ENCODE measurements at regions not wholly inside any gene's neighbourhood (a gene's known extent, or its start where the extent isn't known, plus 50 kb on each side); places are given as distances from the start of the nearest gene placed in this dataset.

DNA sequence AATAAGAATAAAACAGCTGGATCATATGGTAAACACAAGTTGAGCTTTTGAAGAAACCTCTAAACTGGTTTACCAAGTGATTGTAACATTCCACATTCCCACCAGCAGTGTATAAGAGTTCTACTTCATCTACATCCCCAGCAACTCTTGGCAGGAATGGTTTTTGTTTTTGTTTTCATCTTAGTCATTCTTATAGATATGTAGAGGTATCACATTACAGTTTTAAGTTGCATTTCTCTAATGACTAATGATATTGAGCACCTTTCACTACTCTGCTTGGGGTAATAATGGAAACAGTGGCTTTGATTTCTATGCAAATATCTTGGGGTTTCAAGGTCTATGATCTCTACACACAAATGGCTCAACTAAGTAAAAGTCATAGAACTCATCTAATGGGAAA lies 614.5 kb downstream of the TBC1D4 start:
- DNase-seq = peak; percentile 57

DNA sequence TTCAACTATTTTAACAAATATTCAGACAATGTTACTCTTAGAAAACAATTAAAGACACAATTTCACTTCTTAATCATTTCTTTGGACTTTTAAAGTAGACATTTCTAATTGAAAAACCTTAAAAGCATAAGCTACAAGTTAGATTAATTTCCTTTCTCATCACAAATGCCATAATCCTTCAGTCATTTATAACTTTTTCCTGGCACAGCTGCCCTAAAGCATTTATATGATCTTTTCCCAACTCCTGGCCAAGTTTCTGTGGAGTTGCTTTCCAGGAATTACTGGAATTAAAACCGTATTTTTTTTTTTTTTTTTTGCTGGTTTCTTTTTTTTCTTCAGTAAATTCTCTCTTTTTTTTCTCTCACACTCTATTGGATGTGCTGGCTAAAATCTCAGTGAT lies 615.9 kb downstream of the TBC1D4 start:
- DNase-seq = peak; percentile 10

DNA sequence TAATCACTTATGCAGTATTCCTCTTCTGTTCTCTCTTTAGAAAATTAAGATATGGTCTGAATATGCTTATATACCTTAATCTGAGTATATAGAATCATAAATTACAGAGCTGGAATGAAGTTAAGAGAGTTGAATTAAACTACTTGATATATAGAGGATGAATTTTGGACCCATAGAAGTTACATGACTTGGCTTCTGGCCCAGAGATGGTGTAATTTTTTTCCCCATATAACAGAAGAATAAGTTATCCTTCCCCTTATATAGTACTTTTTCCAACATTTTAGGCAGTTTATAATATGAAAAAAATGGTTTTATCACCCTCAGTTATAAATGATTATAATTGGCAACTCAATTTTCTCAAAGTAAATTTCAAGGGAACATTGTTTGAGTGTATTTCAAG lies 616.3 kb downstream of the TBC1D4 start:
- no peak for DNase-seq

DNA sequence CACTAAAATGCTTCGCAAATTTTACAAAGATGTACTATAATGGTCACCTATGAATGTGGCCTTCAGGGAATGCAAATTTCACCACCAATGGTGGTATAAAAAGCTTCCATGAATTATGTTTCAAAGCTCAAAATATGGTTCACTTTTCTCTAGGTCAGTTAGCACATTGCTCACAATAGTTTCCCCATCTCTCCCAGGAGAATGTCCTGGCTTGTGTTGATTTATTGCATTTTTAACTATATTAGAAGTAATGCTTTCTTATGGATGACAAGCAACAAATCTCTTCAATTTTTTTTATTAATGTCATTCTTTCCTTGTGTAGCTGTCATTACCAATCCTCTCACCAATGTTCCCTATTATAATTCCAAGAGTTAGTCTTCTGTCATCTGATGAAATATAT lies 621.2 kb downstream of the TBC1D4 start:
- no peak for DNase-seq

DNA sequence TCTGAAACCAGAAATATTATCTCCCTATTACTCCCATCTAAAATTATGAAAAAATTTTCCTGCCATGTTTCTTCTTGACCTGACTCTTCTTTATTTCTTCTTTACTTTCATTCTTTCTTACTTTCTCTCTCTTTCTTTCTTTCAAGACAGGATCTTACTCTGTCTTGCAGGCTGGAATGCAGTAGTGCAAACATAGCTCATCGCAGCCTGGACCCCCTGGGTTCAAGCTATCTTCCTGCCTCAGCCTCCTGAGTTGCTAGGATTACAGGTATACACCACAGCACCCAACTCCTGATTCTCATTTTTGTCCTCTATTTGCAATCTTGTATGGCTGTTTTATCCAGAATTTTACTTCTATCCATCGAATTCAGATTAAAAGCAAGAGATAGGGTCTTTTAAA lies 631.1 kb downstream of the TBC1D4 start:
- no peak for DNase-seq

DNA sequence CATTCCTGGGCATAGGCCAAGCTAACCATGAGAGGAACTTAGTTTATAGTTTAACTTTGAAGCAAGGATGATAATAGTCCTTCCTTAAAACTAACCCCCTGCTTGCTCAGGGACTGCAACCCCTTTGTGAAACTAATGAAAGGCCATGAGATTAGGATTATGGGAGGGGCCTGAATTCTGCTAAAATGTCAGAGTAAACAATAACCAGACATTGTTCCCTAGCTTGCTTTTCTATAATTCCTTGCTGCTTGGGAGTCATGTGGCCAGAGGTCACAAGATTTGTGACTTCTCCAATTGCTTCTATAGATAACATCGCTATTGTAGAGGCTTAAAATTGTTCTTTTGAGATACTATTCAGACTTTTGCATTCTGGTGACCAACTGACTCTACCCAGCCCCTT lies 634.0 kb downstream of the TBC1D4 start:
- DNase-seq = no peak

DNA sequence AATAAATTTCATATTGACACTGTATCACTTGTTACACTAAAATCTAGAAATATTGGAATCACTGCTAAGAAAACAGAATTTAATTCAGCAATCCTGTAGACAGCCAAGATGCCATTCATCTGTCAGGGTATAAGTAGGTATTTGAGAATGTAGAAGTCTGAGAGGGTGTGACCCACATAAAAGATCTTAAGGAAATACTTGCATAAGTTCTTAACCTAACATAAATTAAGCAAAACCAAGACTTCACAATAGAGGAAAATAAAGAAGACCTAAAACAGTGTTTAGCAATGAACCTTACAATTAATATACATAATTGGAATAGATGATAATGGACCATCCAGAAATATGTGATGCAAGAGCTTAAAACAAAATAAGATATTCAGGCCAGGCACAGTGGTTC lies 636.2 kb downstream of the TBC1D4 start:
- no peak for DNase-seq

DNA sequence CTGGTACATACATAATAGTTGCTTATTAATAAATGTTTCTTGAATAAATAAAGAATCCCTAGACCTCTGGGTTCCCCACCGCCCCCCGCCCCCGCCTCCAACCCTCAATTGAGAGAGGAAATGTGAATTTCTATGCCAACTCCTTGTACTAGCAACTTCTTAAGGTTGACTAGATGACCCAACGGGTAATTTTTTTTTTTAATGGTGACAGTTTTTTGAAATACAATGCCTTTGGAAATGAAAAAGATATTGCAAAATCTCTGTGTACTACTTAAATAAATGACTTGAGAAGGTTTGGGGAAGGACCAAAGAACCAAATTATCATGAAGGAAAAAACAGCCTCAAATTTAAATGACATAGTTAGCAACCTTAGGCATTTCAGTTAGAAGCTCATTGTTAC lies 640.3 kb downstream of the TBC1D4 start:
- DNase-seq = no peak

DNA sequence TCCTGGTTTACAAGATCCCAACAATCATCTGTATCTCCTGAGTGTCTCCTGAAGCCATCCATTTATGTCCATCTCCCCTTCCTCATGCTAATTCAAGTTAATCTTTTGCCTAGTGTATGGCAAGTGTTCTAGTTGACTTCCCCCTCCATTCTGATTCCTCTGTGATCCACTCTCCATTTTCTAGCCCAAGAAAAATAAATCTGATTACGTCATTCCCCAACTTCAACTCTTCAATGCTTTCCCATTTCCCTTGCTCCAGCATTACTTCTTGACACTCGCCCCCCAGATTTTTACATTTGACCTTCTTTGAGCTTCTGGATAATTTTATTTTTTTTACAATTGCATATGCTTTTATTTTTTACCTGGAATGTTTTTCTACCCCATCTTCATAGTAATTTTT lies 640.8 kb downstream of the TBC1D4 start:
- no peak for DNase-seq

DNA sequence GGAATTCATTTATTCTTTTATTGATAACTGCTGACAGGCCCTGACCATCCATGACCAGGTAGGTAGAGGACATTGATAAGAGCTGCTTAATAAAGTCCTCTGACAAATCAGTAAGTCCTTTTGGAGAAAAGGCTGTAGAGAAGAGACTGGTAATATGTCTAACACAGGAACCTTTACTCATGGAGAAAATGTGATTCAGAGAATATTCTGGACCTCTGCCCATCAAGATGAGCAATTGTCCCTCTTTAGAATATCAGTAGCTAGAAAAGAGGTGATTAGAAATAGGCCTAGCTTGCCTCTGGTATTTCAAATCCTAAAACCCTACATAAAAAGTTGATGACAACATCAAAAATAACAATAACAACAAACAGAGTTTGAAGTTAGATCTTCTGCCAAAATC lies 642.3 kb downstream of the TBC1D4 start:
- peak; percentile 50 for DNase-seq

DNA sequence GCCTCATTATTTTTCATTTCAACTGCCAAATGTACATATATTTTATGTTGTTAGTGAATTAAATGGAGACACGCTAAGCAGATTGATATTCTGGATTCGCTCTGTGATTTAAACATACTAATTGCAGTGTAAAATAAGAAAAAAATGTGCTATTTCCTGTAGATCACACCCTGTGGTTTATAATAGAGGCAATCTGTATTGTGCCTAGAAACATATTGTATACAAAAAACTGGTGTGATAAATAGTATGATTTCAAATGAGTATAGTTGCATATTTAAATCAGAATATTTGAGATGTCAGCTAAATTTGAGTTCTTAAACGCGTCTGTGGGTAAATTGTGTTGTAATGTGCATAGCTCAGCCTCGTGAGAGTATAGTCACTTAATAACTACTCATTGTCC lies 643.9 kb downstream of the TBC1D4 start:
- no peak for DNase-seq

DNA sequence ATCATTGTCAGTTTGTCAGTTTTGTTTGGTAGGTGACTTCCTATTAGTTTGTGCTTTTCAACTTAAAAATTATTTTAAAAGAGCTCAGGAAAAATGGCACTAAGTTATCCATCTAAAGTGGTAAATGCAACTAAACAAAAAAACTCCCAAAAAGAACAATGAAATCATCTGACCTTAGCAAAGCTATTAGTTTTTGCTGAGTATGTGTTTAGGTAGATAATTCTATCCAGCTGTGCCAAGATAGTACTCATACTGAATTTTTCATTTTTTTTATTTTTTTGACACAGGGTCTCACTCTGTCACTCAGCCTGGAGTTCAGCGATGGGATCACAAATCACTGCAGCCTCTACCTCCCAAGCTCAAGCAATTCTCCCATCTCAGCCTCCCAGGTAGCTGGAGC lies 645.3 kb downstream of the TBC1D4 start:
- no peak for DNase-seq

DNA sequence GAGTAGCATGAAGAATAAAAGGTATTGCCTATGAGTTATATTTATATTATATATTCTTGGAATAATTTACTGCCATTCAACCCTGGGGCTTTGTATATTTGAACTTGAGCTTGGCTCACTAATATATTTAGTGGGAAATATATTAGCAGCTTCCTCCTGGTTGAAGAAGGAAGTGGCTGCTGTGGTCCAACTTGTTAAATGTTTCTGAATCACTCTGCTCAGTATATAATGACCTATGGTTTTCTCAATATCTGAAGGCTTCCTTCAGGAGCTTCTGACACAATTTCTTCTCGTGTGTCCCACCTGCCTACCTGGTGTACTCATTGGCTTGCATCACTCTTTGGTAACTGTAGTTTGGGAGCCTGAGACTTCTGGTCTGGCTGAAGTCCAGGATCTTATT lies 646.4 kb downstream of the TBC1D4 start:
- no peak for DNase-seq

DNA sequence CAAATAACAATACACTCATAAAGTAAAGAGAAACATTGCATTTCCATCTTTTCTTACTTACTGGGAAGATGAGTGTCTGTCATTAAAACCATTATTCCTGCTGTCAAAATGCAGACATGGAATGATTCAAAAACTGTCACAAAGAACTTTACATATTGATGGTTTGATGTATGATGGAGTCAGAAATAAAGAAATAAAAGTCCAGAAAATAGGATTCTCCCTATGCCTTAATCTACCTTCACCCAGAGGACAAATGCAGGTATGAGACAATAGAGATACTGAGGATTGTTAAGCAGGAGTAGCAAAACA lies 656.1 kb downstream of the TBC1D4 start:
- no peak for DNase-seq

DNA sequence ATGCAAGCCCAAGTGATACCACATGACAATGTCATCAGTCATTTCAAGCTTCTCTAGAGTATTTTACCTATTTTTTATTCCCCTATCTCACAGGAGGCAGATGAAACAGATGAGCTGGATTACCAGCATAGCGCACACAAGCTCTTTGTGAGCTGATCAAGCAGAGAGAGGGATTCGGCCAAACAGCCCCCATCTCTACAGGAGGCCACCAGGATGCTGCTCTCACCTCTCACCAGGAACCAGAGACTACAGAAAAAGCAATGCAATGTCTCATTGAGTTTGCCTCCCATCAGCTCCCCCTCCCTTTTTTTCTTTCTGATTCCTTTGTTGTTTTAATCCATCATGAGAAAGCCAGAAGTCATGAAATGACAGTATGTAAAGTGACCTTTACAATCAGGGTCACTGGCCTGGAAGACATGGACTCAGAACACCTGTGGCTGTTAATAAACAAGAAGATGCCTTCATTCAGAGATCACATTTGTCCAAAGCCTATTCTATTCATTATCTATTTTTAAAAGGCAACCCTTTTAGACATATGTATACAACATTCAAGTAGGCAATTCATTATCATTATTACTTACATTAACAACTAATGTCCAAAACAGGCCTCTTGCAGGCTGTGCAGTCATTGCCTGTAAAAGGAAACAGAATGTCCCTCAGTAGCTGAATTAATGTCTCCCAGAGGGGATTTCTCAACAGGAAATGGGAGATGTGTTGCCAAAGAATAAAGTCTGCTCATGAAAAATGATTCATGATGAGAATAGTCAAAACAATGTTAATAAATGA lies 656.6 kb downstream of the TBC1D4 start:
- DNase-seq = peak; percentile 90

DNA sequence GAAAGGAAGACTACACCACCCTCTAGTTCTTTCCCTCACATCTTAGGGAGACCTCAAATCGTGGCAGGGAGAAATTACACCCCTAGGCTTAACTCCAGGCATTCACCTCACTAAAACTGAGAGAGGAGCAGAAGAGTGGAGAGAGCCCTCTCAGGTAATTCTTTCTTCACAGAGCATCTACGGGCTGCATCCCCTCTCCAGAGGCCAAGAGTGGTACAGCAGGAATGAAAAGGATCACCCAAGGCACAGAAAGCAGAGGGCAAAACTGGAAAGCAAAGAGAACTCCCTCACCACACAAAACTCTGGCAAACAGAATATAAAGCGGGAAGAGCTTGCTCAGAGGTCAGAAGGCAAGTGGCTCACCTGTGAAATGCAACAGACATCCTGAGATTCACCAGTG lies 661.2 kb downstream of the TBC1D4 start:
- no peak for DNase-seq

DNA sequence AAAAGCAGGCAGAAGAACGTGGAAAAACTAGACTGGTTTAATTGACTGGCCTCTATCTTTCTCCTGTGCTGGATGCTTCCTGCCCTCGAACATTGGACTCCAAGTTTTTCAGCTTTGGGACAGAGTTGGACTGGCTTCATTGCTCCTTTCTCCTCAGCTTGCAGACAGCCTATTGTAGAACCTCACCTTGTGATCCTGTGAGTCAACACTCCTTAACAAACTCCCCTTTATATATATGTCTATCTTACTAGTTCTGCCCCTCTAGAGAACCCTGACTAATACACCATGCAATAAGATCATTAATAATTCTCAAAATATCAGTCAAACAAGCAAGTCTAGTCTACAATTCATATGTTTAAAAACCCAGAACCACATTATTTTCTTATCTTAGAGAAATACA lies 662.4 kb downstream of the TBC1D4 start:
- no peak for DNase-seq

DNA sequence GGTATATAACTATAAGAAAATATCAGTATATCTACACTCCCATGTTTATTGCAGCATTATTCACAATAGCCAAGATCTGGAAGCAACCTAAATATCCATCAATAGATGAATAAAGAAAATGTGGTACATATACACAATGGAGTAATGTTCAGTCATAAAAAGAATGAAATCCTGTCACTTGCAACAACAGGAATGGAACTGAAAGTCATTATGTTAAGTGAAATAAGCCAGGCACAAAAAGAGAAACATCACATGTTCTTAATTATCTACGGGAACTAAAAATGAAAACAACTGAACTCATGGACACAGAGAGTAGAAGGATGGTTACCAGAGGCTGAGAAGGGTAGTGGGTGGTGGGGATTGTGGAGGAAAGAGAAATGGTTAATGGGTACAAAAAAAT lies 665.2 kb downstream of the TBC1D4 start:
- DNase-seq = no peak

DNA sequence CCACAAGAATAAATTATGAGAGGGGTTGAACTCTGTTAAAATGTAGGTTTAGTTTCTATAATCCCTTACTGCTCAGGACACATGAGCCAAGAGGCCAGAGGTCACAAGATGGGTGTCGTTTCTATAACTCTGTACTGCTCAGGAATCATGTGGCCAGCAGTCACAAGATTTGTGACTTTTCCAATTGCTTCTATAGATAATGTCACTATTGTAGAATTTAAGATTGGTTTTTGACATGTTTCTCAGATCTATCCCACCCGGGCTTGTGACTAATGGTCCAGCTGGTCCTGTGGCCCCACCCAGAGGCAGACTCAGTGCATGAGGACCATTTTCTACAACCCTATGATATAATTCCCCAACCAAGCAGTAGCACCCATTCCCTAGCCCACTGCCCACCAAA lies 662.0 kb upstream of the KLF12 start:
- DNase-seq = no peak

DNA sequence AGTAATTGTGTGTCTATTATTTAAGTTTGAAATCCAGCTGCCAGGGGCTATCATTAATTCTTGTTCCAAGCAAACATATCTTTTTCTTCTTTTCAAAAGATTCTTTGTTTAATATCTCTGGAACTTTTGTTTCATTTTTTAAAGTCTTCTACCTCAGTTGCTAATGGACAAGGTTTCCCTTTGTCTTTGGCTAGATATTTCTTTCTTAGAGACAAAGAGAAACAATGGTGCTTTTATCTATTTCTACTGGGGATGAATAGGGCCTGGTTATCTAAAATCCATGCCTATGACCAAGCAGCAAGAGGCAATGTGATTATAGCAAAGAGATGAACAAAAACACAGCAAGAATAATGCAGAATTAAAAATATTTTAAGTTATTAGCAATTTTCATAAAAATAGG lies 661.3 kb upstream of the KLF12 start:
- DNase-seq = no peak

DNA sequence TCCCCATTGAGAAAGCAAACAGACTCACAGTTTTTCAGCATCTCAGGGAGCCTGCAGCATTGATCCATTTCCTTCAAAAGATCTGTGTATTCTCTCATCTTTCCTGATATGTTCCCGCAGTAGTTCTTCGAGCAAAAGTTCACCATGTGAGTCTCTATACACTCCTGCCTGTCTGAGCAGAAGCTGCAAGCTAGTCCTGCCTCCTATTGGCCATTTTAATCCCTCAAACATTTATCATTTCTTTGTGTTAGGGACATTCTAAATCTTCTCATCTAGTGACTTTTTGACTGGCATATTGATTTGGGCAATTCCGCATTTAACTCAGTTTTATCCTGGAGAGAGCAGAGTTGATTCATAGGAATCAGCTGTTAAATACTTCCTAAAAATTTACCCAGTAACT lies 660.4 kb upstream of the KLF12 start:
- DNase-seq = no peak

DNA sequence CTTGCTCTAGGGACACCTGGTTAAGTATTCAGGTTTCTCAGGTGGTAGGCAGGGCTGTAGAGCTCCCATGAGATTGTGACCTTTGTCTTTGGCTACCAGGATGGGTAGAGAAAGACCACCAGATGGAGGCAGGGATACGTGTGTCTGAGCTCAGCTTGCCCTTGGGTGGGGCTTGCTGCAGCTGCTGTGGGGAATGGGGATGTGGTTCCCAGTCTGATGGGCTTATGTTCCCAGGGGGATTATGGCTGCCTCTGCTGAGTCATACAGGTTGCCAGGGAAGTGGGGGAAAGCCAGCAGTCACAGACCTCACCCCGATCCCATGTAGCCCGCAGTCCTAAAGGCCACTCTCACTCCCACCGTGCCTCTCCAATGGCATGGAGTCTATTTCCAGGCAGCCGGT lies 659.9 kb upstream of the KLF12 start:
- DNase-seq = peak; percentile 18

DNA sequence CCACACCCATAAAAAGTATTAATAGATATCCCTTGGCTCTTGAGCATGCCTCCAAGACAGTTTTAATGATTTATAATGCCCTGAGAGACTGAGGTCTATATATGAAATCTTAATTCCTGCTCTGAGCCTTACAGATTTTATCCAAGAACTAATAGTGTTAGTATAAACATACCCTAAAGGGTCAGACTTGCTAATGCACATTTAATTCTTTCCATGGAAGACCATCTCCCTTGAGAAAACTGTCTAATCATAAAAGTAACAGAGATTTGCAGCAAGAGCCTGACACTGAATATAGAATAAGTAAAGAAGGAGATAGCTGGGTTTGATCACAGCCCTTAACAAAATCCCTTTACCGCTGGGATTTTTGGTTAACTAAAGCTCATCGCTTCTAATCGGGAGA lies 650.8 kb upstream of the KLF12 start:
- DNase-seq = no peak

DNA sequence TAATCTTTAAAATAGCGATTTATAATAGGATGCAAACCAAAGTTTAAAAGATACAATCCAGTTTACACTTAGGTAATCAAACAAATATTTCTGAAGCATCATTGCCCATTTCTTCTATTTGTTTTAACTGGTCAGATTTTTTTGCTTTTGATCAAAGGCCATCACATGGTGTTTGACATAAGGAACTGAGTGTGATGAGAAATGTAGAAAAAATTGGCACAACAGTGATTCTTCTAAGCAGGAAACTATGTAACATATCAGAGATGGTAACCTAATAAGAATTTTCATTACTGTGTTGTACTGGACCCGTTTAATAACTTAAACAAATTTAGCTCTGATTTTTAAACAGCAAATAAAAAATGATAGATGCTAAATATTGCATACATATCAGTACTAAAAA lies 644.7 kb upstream of the KLF12 start:
- no peak for DNase-seq

DNA sequence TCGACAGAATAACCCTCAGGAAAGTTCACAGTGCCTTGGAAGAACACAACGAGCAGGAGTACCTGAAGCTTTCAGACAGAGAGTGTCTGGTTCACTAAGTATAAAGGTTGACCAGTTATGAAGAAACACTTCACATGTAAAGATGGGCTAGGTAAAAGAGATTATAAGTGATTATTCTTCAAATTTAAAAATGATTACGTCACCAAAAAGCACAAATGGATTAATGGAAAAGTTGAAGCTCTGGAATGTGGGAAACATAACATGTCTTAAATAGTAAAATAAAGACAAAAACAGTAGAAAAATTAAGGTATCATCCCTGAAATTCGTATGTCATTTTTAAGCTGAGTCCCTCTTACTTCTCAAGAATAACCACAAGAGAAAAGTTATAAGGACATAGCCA lies 643.9 kb upstream of the KLF12 start:
- no peak for DNase-seq

DNA sequence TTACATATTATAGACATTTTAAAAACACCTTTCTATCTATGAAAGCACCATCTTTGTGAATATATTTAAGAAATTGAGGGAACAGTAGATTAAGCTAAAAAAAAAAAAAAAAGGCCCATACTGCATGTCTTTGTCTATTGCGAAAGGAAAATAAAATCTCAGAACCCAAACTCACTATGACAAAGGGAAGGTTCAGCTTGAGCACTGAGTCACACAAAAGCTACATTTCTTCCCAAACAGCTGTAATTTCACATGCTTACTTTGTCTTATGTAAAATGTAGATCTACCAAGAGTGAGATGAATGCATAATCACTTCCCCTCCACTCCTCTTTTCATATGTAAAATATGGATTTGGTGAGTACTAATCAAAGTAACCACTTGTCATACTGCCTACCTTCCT lies 640.1 kb upstream of the KLF12 start:
- DNase-seq = peak; percentile 77
